ENCODE measurements at regions not wholly inside any gene's neighbourhood (a gene's known extent, or its start where the extent isn't known, plus 50 kb on each side); places are given as distances from the start of the nearest gene placed in this dataset.
A peak's percentile ranks its signal among the peaks of the same experiment; 100 is the strongest.

DNA sequence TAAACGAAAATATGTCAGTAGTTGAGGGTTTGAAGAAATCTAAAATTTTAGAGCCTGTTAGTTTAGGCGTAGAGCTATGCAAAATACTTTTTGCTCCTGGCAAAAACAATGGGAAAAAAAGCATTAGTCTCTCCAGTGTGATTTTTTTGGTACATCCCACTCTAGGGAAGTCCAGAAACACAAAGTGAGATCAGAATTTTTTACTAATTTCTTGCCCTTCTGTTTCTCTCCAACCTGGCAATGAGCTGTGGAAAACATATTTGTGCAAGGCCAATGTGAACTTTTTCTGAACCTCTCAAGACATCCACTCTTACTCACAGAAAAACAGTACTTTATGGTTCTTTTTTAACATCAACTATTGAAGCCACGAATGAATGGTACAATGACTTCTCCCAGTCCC, 56.9 kb upstream of the DCN start:
- peak overlapping the region; percentile 70 for H3K9ac ChIP-seq (ENCODE audit: low read length)
- no peaks in the 10 kb centered on the region for H3K27me3 ChIP-seq (replicated peaks; ENCODE audit: control insufficient read depth, insufficient read depth, low read length)
- H3K9me3 ChIP-seq (ENCODE audit: control insufficient read depth, low read length) = no peaks in the 10 kb centered on the region
- H3K36me3 ChIP-seq (ENCODE audit: control insufficient read depth, insufficient read depth, low read length, severe bottlenecking) = no peaks in the 10 kb centered on the region
- no peak overlapping the region for H3K4me3 ChIP-seq (ENCODE audit: low read length)
- peak; percentile 24 for DNase-seq (ENCODE audit: low read depth)
- peaks cover 39% of the 10 kb centered on the region for H3K4me1 ChIP-seq (ENCODE audit: control insufficient read depth, insufficient read depth, low read length)
